GM10266 (cell line): ENCODE measurements at regions not wholly inside any gene's neighbourhood (a gene's known extent, or its start where the extent isn't known, plus 50 kb on each side); places are given as distances from the start of the nearest gene placed in this dataset.

Experiments
- DNase-seq: peaks from one replicate; pipeline ENCODE4 v3.0.0; 2012; ENCODE audit errors: extremely low spot score
- TF ChIP-seq, protein P1 (sequence below): IDR thresholded peaks from 2 replicates; pipeline ENCODE4 v1.5.1; 2012; ENCODE audit warnings: mild to moderate bottlenecking, low read depth; ENCODE audit not compliant: control insufficient read depth, insufficient read depth; ENCODE audit errors: missing control alignments

DNA sequence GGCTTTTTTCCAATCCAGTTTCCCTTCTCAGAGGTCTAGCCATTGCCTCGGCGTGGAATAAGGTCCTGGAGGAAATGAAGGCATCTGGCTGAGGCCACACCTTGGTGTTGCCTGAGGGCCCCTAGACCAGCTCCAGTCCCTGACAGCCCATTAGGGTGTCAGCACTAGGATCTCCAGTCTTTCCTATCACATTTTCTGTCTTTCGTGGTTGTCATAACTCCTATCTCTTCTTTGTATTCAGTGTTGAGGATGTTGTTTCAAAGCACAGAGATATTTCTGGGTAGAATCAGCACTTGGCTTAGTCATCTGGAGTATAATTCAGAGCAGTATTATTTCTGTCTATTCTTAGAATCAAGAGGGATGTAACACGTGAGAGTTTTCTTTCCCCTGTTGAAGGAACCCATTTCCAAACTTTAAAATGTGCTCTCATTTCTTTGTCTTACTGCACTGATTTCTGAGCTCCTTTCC lies 844.3 kb downstream of the KCNT2 start:
- no peak for DNase-seq
- TF ChIP-seq, protein P1, sequence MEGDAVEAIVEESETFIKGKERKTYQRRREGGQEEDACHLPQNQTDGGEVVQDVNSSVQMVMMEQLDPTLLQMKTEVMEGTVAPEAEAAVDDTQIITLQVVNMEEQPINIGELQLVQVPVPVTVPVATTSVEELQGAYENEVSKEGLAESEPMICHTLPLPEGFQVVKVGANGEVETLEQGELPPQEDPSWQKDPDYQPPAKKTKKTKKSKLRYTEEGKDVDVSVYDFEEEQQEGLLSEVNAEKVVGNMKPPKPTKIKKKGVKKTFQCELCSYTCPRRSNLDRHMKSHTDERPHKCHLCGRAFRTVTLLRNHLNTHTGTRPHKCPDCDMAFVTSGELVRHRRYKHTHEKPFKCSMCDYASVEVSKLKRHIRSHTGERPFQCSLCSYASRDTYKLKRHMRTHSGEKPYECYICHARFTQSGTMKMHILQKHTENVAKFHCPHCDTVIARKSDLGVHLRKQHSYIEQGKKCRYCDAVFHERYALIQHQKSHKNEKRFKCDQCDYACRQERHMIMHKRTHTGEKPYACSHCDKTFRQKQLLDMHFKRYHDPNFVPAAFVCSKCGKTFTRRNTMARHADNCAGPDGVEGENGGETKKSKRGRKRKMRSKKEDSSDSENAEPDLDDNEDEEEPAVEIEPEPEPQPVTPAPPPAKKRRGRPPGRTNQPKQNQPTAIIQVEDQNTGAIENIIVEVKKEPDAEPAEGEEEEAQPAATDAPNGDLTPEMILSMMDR = no peak

DNA sequence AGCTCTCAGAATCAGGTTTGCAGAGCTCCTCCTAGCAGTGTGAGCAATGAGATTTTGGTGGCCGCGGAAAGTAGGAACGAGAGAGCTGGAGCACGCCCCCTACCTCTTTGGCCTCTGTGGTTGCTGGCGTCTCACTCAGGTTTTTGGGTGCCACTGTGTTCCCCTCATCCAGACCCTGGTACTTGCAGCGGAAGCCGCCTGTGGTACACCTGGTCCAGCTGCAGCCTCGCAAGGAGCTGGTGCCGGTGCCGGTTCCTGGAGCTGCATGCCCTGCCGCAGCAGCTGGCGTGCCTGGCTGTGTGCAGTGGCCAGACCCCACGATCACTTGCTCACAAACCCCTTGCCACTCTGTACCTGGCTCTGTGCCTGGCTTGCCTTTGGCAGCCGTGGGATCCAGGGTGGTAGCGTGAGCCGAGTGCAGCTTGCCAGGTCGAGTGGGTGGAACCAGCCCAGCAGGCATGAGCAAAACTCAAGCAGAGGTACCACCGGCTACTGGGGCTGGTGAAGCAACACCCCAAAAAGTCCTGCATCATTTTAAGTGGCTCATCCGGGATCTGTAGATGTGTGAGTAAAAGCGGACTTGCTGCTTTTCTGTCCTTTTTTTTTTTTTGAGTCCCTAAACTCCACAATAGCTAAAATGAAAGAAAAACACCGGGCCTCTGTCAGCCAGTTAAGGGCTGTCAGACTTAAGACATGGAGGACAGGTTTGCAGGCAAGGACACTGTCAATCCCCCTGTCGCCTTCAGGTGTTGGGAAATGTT lies 844.9 kb downstream of the KCNT2 start:
- TF ChIP-seq, protein P1 = no peak
- DNase-seq = no peak

DNA sequence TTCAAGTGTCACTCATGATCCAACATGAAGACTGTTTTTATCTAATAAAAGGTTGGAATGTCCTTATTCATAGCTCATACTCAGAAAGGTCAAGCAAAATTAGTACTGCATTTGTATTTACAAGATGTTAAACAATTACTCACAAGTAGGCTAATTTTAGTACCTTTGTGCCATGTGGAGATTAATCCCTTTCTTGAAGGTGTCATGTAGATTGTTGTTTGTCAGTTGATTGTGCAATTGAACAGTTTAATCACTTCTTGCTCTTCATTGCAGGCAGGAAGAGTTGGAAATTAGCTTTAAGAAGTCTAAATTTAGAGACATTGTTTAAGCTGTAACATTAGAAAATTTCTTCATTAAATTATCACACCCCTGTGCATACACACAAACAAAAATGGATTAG lies 847.1 kb downstream of the KCNT2 start:
- no peak for DNase-seq
- TF ChIP-seq, protein P1 = no peak

DNA sequence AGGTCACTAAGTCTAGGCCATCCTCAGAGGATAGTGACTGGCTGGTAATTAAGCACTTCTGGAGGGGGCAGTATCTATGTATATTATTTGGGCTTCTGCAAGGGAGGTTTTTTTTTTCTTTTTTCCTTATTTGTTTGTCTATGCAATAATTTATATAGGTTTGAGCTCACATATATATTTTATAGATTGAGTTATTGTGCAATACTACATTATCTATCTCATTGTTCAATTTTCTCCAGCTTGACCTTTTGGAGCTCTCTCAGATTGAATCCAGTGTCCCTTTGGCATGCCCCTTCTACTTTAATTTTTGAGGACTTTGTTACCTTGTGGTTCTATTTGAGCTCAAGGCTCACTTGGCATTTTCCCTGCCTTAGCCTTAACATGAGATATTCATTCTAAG lies 852.1 kb downstream of the KCNT2 start:
- DNase-seq = no peak
- TF ChIP-seq, protein P1 = no peak

DNA sequence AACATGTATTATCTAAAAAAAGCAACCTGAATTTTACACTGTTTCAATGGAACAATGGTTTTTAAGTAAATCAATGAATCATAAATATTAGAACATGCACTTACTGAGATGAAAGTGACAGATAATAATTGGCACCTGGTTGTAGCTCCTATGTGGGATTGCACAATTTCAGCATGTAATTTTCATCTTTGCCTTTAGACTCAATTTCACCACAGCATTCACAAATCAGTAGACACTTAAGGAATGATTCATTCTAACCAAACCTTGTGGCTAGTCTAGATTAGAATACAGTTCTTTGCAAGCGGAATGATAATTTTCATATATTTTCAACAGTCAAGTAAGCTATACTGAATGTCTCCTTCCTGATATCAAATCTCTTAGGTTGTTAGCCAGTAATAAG lies 853.4 kb downstream of the KCNT2 start:
- TF ChIP-seq, protein P1 = no peak
- no peak for DNase-seq

DNA sequence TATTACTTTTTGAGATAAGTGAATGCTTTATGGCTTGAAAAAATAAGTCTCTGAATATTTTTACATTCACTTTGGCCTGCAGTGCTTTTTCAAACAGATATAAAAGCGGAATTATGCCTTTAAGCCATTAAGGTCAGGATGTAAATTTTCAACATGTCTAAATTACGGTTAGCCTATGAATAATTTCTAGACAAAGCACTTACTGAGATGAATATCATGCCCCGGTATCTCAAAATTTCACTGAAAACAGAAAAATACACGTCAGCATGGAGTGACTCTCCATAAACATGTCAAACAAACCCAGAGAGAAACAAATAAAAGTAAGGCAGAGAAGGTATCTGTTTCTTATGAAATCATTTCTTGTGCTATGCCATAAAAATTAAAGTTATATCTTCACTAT lies 853.9 kb downstream of the KCNT2 start:
- DNase-seq = no peak

DNA sequence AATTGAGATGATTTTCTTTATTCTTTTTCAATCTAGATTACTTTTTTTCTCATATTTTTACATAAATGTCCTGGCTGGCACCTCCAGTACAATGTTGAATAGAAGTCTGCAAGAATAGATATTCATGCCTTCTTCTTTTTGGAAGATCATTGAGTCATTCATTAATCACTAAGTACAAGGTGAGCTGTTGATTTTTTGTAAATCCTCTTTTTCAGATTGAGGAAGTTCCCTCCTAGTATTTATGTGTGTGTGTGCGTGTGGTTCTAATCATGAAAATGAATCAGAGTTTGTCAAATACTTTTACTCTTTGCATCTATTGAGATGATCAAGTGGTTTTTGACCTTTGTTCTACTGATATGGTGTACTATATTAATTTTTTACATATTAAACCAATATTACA lies 859.3 kb downstream of the KCNT2 start:
- TF ChIP-seq, protein P1 = no peak
- no peak for DNase-seq

More for the DNA sequence above, 853.9 kb downstream of the KCNT2 start:
- TF ChIP-seq, protein P1 = no peak
